ENCODE measurements at regions not wholly inside any gene's neighbourhood (a gene's known extent, or its start where the extent isn't known, plus 50 kb on each side); places are given as distances from the start of the nearest gene placed in this dataset.

GRCh38 chr12:41963398-41963797 lies 181.3 kb downstream of the GXYLT1 start:
- Histone ChIP-seq H3K4me3 (no peak overlapping the region), H3K36me3 (ENCODE audit: insufficient read depth, low read length) (no peaks in the 10 kb centered on the region), H3K9ac (ENCODE audit: insufficient read length) (no peak overlapping the region), H3K27ac (no peak overlapping the region), H3K9me3 (ENCODE audit: low read depth, low read length) (no peaks in the 10 kb centered on the region)
- no peak for DNase-seq (ENCODE audit: low read depth, low spot score)
- TF ChIP-seq FOXP2 (optimal IDR thresholded peaks at IDR 0.05; ENCODE audit: control extremely low read depth, extremely low read length, insufficient read depth) (no peak), POLR2AphosphoS5 (IDR thresholded peaks at IDR 0.05; ENCODE audit: borderline replicate concordance, low read depth, low read length) (no peak), EZH2 (IDR thresholded peaks at IDR 0.05) (no peak)

GRCh38 chr12:41962171-41962572 lies 182.5 kb downstream of the GXYLT1 start:
- Histone ChIP-seq H3K4me3 (no peak overlapping the region), H3K9me3 (ENCODE audit: low read depth, low read length) (no peaks in the 10 kb centered on the region), H3K27ac (no peak overlapping the region), H3K9ac (ENCODE audit: insufficient read length) (no peak overlapping the region), H3K36me3 (ENCODE audit: insufficient read depth, low read length) (no peaks in the 10 kb centered on the region)
- TF ChIP-seq POLR2AphosphoS5 (IDR thresholded peaks at IDR 0.05; ENCODE audit: borderline replicate concordance, low read depth, low read length) (no peak), EZH2 (IDR thresholded peaks at IDR 0.05) (no peak), FOXP2 (optimal IDR thresholded peaks at IDR 0.05; ENCODE audit: control extremely low read depth, extremely low read length, insufficient read depth) (no peak)
- DNase-seq (ENCODE audit: low read depth, low spot score), result no peak

GRCh38 chr12:41959271-41959670 lies 185.4 kb downstream of the GXYLT1 start:
- no peak overlapping the region for H3K9ac ChIP-seq (ENCODE audit: insufficient read length)
- no peak for DNase-seq (ENCODE audit: low read depth, low spot score)

GRCh38 chr12:41956353-41956752 lies 188.3 kb downstream of the GXYLT1 start:
- Histone ChIP-seq H3K9me3 (ENCODE audit: low read depth, low read length) (no peaks in the 10 kb centered on the region), H3K27ac (no peak overlapping the region), H3K4me3 (no peak overlapping the region), H3K9ac (ENCODE audit: insufficient read length) (no peak overlapping the region), H3K36me3 (ENCODE audit: insufficient read depth, low read length) (no peaks in the 10 kb centered on the region)
- no peak for DNase-seq (ENCODE audit: low read depth, low spot score)
- TF ChIP-seq EZH2 (IDR thresholded peaks at IDR 0.05) (no peak), FOXP2 (optimal IDR thresholded peaks at IDR 0.05; ENCODE audit: control extremely low read depth, extremely low read length, insufficient read depth) (no peak)

More at GRCh38 chr12:41959271-41959670, 185.4 kb downstream of the GXYLT1 start:
- Histone ChIP-seq H3K36me3 (ENCODE audit: insufficient read depth, low read length) (no peaks in the 10 kb centered on the region), H3K27ac (no peak overlapping the region), H3K4me3 (no peak overlapping the region), H3K9me3 (ENCODE audit: low read depth, low read length) (no peaks in the 10 kb centered on the region)
- no peak for TF ChIP-seq FOXP2 (optimal IDR thresholded peaks at IDR 0.05; ENCODE audit: control extremely low read depth, extremely low read length, insufficient read depth)
- no peak for TF ChIP-seq POLR2AphosphoS5 (IDR thresholded peaks at IDR 0.05; ENCODE audit: borderline replicate concordance, low read depth, low read length)
- no peak for TF ChIP-seq EZH2 (IDR thresholded peaks at IDR 0.05)

- TF ChIP-seq FOXP2 (optimal IDR thresholded peaks at IDR 0.05; ENCODE audit: control extremely low read depth, extremely low read length, insufficient read depth) (no peak), EZH2 (IDR thresholded peaks at IDR 0.05) (no peak), POLR2AphosphoS5 (IDR thresholded peaks at IDR 0.05; ENCODE audit: borderline replicate concordance, low read depth, low read length) (no peak)
- DNase-seq (ENCODE audit: low read depth, low spot score), result no peak
- no peak overlapping the region for H3K9ac ChIP-seq (ENCODE audit: insufficient read length)
- no peaks in the 10 kb centered on the region for H3K36me3 ChIP-seq (ENCODE audit: insufficient read depth, low read length)
- no peak overlapping the region for H3K27ac ChIP-seq
- no peaks in the 10 kb centered on the region for H3K9me3 ChIP-seq (ENCODE audit: low read depth, low read length)
- H3K4me3 ChIP-seq, result no peak overlapping the region
These were observed 194.2 kb downstream of the GXYLT1 start for GRCh38 chr12:41950455-41950854.

GRCh38 chr12:41946106-41946505 lies 198.6 kb downstream of the GXYLT1 start:
- Histone ChIP-seq H3K36me3 (ENCODE audit: insufficient read depth, low read length) (no peaks in the 10 kb centered on the region), H3K4me3 (no peak overlapping the region), H3K9ac (ENCODE audit: insufficient read length) (no peak overlapping the region), H3K9me3 (ENCODE audit: low read depth, low read length) (no peaks in the 10 kb centered on the region), H3K27ac (no peak overlapping the region)
- TF ChIP-seq POLR2AphosphoS5 (IDR thresholded peaks at IDR 0.05; ENCODE audit: borderline replicate concordance, low read depth, low read length) (no peak), FOXP2 (optimal IDR thresholded peaks at IDR 0.05; ENCODE audit: control extremely low read depth, extremely low read length, insufficient read depth) (no peak), EZH2 (IDR thresholded peaks at IDR 0.05) (no peak)
- DNase-seq (ENCODE audit: low read depth, low spot score), result no peak

GRCh38 chr12:41944216-41944615 lies 200.5 kb downstream of the GXYLT1 start:
- DNase-seq (ENCODE audit: low read depth, low spot score), result no peak
- Histone ChIP-seq H3K27ac (no peak overlapping the region), H3K9ac (ENCODE audit: insufficient read length) (no peak overlapping the region), H3K36me3 (ENCODE audit: insufficient read depth, low read length) (no peaks in the 10 kb centered on the region), H3K9me3 (ENCODE audit: low read depth, low read length) (no peaks in the 10 kb centered on the region), H3K4me3 (no peak overlapping the region)
- no peak for TF ChIP-seq POLR2AphosphoS5 (IDR thresholded peaks at IDR 0.05; ENCODE audit: borderline replicate concordance, low read depth, low read length)
- TF ChIP-seq EZH2 (IDR thresholded peaks at IDR 0.05), result no peak
- no peak for TF ChIP-seq FOXP2 (optimal IDR thresholded peaks at IDR 0.05; ENCODE audit: control extremely low read depth, extremely low read length, insufficient read depth)

GRCh38 chr12:41943671-41944070 lies 201.0 kb downstream of the GXYLT1 start:
- H3K27ac ChIP-seq, result no peak overlapping the region
- no peak for DNase-seq (ENCODE audit: low read depth, low spot score)
- no peak overlapping the region for H3K4me3 ChIP-seq
- no peaks in the 10 kb centered on the region for H3K36me3 ChIP-seq (ENCODE audit: insufficient read depth, low read length)
- H3K9me3 ChIP-seq (ENCODE audit: low read depth, low read length), result no peaks in the 10 kb centered on the region
- no peak overlapping the region for H3K9ac ChIP-seq (ENCODE audit: insufficient read length)
- TF ChIP-seq POLR2AphosphoS5 (IDR thresholded peaks at IDR 0.05; ENCODE audit: borderline replicate concordance, low read depth, low read length) (no peak), FOXP2 (optimal IDR thresholded peaks at IDR 0.05; ENCODE audit: control extremely low read depth, extremely low read length, insufficient read depth) (no peak), EZH2 (IDR thresholded peaks at IDR 0.05) (no peak)

GRCh38 chr12:41942354-41942753 lies 202.3 kb downstream of the GXYLT1 start:
- no peaks in the 10 kb centered on the region for H3K36me3 ChIP-seq (ENCODE audit: insufficient read depth, low read length)
- no peak for DNase-seq (ENCODE audit: low read depth, low spot score)
- H3K27ac ChIP-seq, result no peak overlapping the region
- H3K9me3 ChIP-seq (ENCODE audit: low read depth, low read length), result no peaks in the 10 kb centered on the region
- peak overlapping the region; percentile 56; the same call in 1 of the 2 replicates for H3K4me3 ChIP-seq
- TF ChIP-seq POLR2AphosphoS5 (IDR thresholded peaks at IDR 0.05; ENCODE audit: borderline replicate concordance, low read depth, low read length), result no peak
- no peak for TF ChIP-seq EZH2 (IDR thresholded peaks at IDR 0.05)
- no peak for TF ChIP-seq FOXP2 (optimal IDR thresholded peaks at IDR 0.05; ENCODE audit: control extremely low read depth, extremely low read length, insufficient read depth)
- no peak overlapping the region for H3K9ac ChIP-seq (ENCODE audit: insufficient read length)

All from SK-N-MC (cell line).